ENCODE measurements at regions not wholly inside any gene's neighbourhood (a gene's known extent, or its start where the extent isn't known, plus 50 kb on each side); places are given as distances from the start of the nearest gene placed in this dataset.
"Not testable (repeated sequence)": the region's sequence is repeated elsewhere in the genome, so short reads cannot be mapped to it uniquely, and the experiment has no call there.

- no peak overlapping the region for H3K27ac Mint-ChIP-seq
- no peak for DNase-seq (ENCODE audit: extremely low spot score, unreplicated experiment)
- H3K4me1 Mint-ChIP-seq (ENCODE audit: unreplicated experiment) = peaks cover 10% of the 10 kb centered on the region
- H3K9me3 Mint-ChIP-seq = no peaks in the 10 kb centered on the region
- H3K4me3 Mint-ChIP-seq = no peak overlapping the region
- H3K36me3 Mint-ChIP-seq = no peaks in the 10 kb centered on the region
- H3K27me3 Mint-ChIP-seq = peaks cover 12% of the 10 kb centered on the region
- TF ChIP-seq CTCF (conservative IDR thresholded peaks at IDR 0.05) = no peak
These were observed 224.6 kb upstream of the ISX start for GRCh38 chr22:34841331-34841771.

- H3K36me3 Mint-ChIP-seq = no peaks in the 10 kb centered on the region
- H3K27me3 Mint-ChIP-seq = peaks cover 12% of the 10 kb centered on the region
- no peak for TF ChIP-seq CTCF (conservative IDR thresholded peaks at IDR 0.05)
- H3K27ac Mint-ChIP-seq = no peak overlapping the region
- H3K4me3 Mint-ChIP-seq = no peak overlapping the region
- peaks cover 10% of the 10 kb centered on the region for H3K4me1 Mint-ChIP-seq (ENCODE audit: unreplicated experiment)
- no peaks in the 10 kb centered on the region for H3K9me3 Mint-ChIP-seq
- no peak for DNase-seq (ENCODE audit: extremely low spot score, unreplicated experiment)
These were observed 224.0 kb upstream of the ISX start for GRCh38 chr22:34841911-34842310.

GRCh38 chr22:34842630-34843029, 223.3 kb upstream of the ISX start:
- Mint-ChIP-seq H3K9me3 (no peaks in the 10 kb centered on the region), H3K36me3 (no peaks in the 10 kb centered on the region), H3K4me1 (ENCODE audit: unreplicated experiment) (peaks cover 7% of the 10 kb centered on the region), H3K27me3 (peaks cover 7% of the 10 kb centered on the region), H3K4me3 (no peak overlapping the region), H3K27ac (no peak overlapping the region)
- DNase-seq (ENCODE audit: extremely low spot score, unreplicated experiment) = no peak
- no peak for TF ChIP-seq CTCF (conservative IDR thresholded peaks at IDR 0.05)

GRCh38 chr22:34843743-34844142, 222.2 kb upstream of the ISX start:
- not testable (repeated sequence) for H3K27me3 Mint-ChIP-seq; H3K4me1 Mint-ChIP-seq (ENCODE audit: unreplicated experiment); H3K36me3 Mint-ChIP-seq; H3K9me3 Mint-ChIP-seq; H3K4me3 Mint-ChIP-seq; H3K27ac Mint-ChIP-seq; DNase-seq (ENCODE audit: extremely low spot score, unreplicated experiment)

DNA sequence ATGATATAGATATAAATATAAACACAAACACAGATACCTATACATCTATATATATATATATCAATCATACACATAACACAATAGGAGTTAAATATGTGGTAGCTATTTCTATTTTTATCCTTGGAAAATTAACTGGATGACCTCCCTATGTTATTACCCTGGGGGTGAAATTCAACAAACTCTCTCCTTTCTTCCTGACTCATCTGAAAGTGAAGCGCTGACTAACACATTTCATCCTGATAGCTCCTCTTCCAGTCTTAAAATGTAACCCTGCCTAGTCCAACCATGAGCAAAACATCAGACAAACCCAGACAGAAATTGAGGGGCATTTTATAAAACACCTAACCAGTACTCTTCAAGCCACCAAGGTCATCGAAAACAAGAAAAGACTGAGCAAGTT, 220.6 kb upstream of the ISX start:
- Mint-ChIP-seq H3K4me3 (no peak overlapping the region), H3K27ac (no peak overlapping the region), H3K27me3 (no peaks in the 10 kb centered on the region), H3K36me3 (no peaks in the 10 kb centered on the region), H3K4me1 (ENCODE audit: unreplicated experiment) (peaks cover 5% of the 10 kb centered on the region), H3K9me3 (no peaks in the 10 kb centered on the region)
- no peak for DNase-seq (ENCODE audit: extremely low spot score, unreplicated experiment)
- TF ChIP-seq CTCF (conservative IDR thresholded peaks at IDR 0.05) = no peak

- Mint-ChIP-seq H3K9me3 (no peaks in the 10 kb centered on the region), H3K4me3 (no peak overlapping the region), H3K36me3 (no peaks in the 10 kb centered on the region), H3K4me1 (ENCODE audit: unreplicated experiment) (no peaks in the 10 kb centered on the region), H3K27me3 (no peaks in the 10 kb centered on the region), H3K27ac (no peak overlapping the region)
- no peak for DNase-seq (ENCODE audit: extremely low spot score, unreplicated experiment)
- TF ChIP-seq CTCF (conservative IDR thresholded peaks at IDR 0.05) = no peak
These were observed 218.9 kb upstream of the ISX start for GRCh38 chr22:34847072-34847471.
